ENCODE measurements at regions not wholly inside any gene's neighbourhood (a gene's known extent, or its start where the extent isn't known, plus 50 kb on each side); places are given as distances from the start of the nearest gene placed in this dataset.

GRCh38 chr2:52144590-52144989, 1112.7 kb upstream of the NRXN1 start:
- Histone ChIP-seq H3K4me3 (no peak overlapping the region), H3K9me3 (no peaks in the 10 kb centered on the region), H3K27ac (no peak overlapping the region), H3K36me3 (no peaks in the 10 kb centered on the region), H3K27me3 (no peaks in the 10 kb centered on the region), H3K4me1 (no peaks in the 10 kb centered on the region)
- in situ Hi-C loops (cut with MboI; ENCODE audit: low sequenced_read_pairs in 4 of 4): no loop called here
- no peak for ATAC-seq
- no peak for TF ChIP-seq POLR2A (IDR thresholded peaks at IDR 0.05)
- TF ChIP-seq CTCF (IDR thresholded peaks at IDR 0.05 in 4 of 5, conservative IDR thresholded peaks at IDR 0.05 in 1 of 5): no peak
- DNase-seq: no peak
- intact Hi-C loops (cut with DNase I; ENCODE audit: low total_unique reads): no loop called here

GRCh38 chr2:52141076-52141475, 1109.1 kb upstream of the NRXN1 start:
- intact Hi-C loops (cut with DNase I; ENCODE audit: low total_unique reads): no loop called here
- H3K27ac ChIP-seq: no peak overlapping the region
- ATAC-seq: no peak
- no peak for TF ChIP-seq CTCF (IDR thresholded peaks at IDR 0.05 in 4 of 5, conservative IDR thresholded peaks at IDR 0.05 in 1 of 5)
- no peak for TF ChIP-seq POLR2A (IDR thresholded peaks at IDR 0.05)
- no peaks in the 10 kb centered on the region for H3K27me3 ChIP-seq
- no peaks in the 10 kb centered on the region for H3K4me1 ChIP-seq
- in situ Hi-C loops (cut with MboI; ENCODE audit: low sequenced_read_pairs in 4 of 4): no loop called here
- no peaks in the 10 kb centered on the region for H3K9me3 ChIP-seq
- no peaks in the 10 kb centered on the region for H3K36me3 ChIP-seq
- no peak overlapping the region for H3K4me3 ChIP-seq
- DNase-seq: no peak

GRCh38 chr2:52139241-52139640, 1107.3 kb upstream of the NRXN1 start:
- in situ Hi-C loops (cut with MboI; ENCODE audit: low sequenced_read_pairs in 4 of 4) (no loop called here), intact Hi-C loops (cut with DNase I; ENCODE audit: low total_unique reads) (no loop called here)
- DNase-seq (no peak), ATAC-seq (no peak)
- Histone ChIP-seq H3K36me3 (no peaks in the 10 kb centered on the region), H3K4me1 (no peaks in the 10 kb centered on the region), H3K27me3 (no peaks in the 10 kb centered on the region), H3K4me3 (no peak overlapping the region), H3K9me3 (no peaks in the 10 kb centered on the region), H3K27ac (no peak overlapping the region)
- TF ChIP-seq CTCF (IDR thresholded peaks at IDR 0.05 in 4 of 5, conservative IDR thresholded peaks at IDR 0.05 in 1 of 5): no peak
- TF ChIP-seq POLR2A (IDR thresholded peaks at IDR 0.05): no peak

- no peak for DNase-seq
- Histone ChIP-seq H3K27me3 (no peaks in the 10 kb centered on the region), H3K27ac (no peak overlapping the region), H3K4me1 (no peaks in the 10 kb centered on the region), H3K36me3 (no peaks in the 10 kb centered on the region), H3K4me3 (no peak overlapping the region), H3K9me3 (no peaks in the 10 kb centered on the region)
- intact Hi-C loops (cut with DNase I; ENCODE audit: low total_unique reads) (no loop called here), in situ Hi-C loops (cut with MboI; ENCODE audit: low sequenced_read_pairs in 4 of 4) (no loop called here)
- ATAC-seq: no peak
- TF ChIP-seq CTCF (IDR thresholded peaks at IDR 0.05 in 4 of 5, conservative IDR thresholded peaks at IDR 0.05 in 1 of 5) (no peak), POLR2A (IDR thresholded peaks at IDR 0.05) (no peak)
Measured at GRCh38 chr2:52135235-52135634, 1103.3 kb upstream of the NRXN1 start.

GRCh38 chr2:52128081-52128480, 1096.1 kb upstream of the NRXN1 start:
- Histone ChIP-seq H3K36me3 (no peaks in the 10 kb centered on the region), H3K9me3 (no peaks in the 10 kb centered on the region), H3K4me3 (no peak overlapping the region), H3K4me1 (no peaks in the 10 kb centered on the region), H3K27me3 (no peaks in the 10 kb centered on the region), H3K27ac (no peak overlapping the region)
- intact Hi-C loops (cut with DNase I; ENCODE audit: low total_unique reads): no loop called here
- no peak for DNase-seq
- ATAC-seq: no peak
- no peak for TF ChIP-seq POLR2A (IDR thresholded peaks at IDR 0.05)
- TF ChIP-seq CTCF (IDR thresholded peaks at IDR 0.05 in 4 of 5, conservative IDR thresholded peaks at IDR 0.05 in 1 of 5): no peak
- in situ Hi-C loops (cut with MboI; ENCODE audit: low sequenced_read_pairs in 4 of 4): no loop called here

Measured in gastrocnemius medialis (tissue), 4 donors.